Uterus (tissue), 2 donors: ENCODE measurements at regions not wholly inside any gene's neighbourhood (a gene's known extent, or its start where the extent isn't known, plus 50 kb on each side); places are given as distances from the start of the nearest gene placed in this dataset.

Experiments
- POLR2A ChIP-seq, 2 donors: fragments of 450-650 bp; IDR thresholded peaks; one replicate each; pipeline ENCODE4 v1.6.1; 2016; ENCODE audit warnings: antibody characterized with exemption in 2 of 2, mild to moderate bottlenecking in 1 of 2, moderate library complexity in 1 of 2
- TF ChIP-seq, protein P1 (sequence below), 4 experiments: fragments of 200-600 bp in 2 of 4; fragments of 450-650 bp in 2 of 4; sonication (generic) in 2 of 4; IDR thresholded peaks; one replicate each; pipeline ENCODE4 v1.5.1; 2016 to 2019; ENCODE audit warnings: antibody characterized with exemption in 4 of 4, mild to moderate bottlenecking in 2 of 4, moderate library complexity in 1 of 4

- TF ChIP-seq, protein P1, sequence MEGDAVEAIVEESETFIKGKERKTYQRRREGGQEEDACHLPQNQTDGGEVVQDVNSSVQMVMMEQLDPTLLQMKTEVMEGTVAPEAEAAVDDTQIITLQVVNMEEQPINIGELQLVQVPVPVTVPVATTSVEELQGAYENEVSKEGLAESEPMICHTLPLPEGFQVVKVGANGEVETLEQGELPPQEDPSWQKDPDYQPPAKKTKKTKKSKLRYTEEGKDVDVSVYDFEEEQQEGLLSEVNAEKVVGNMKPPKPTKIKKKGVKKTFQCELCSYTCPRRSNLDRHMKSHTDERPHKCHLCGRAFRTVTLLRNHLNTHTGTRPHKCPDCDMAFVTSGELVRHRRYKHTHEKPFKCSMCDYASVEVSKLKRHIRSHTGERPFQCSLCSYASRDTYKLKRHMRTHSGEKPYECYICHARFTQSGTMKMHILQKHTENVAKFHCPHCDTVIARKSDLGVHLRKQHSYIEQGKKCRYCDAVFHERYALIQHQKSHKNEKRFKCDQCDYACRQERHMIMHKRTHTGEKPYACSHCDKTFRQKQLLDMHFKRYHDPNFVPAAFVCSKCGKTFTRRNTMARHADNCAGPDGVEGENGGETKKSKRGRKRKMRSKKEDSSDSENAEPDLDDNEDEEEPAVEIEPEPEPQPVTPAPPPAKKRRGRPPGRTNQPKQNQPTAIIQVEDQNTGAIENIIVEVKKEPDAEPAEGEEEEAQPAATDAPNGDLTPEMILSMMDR (IDR thresholded peaks at IDR 0.05): no peak
- TF ChIP-seq POLR2A (IDR thresholded peaks at IDR 0.05): no peak
These were observed 170.5 kb upstream of the GSC start for GRCh38 chr14:94940263-94940993.
